Coronary artery (tissue), 2 donors: ENCODE measurements at regions not wholly inside any gene's neighbourhood (a gene's known extent, or its start where the extent isn't known, plus 50 kb on each side); places are given as distances from the start of the nearest gene placed in this dataset.

Experiments
- DNase-seq: peaks from one replicate; pipeline ENCODE4 v3.0.0-alpha.2; 2017; ENCODE audit warnings: low spot score
- H3K27ac ChIP-seq, 2 donors: fragments of 200-600 bp; sonication (generic); one replicate each; pipeline ENCODE4 v1.5.1; 2016 to 2019
- H3K4me3 ChIP-seq: fragments of 200-600 bp; sonication (generic); 2 replicates; pipeline ENCODE4 v1.5.1; 2016; ENCODE audit warnings: mild to moderate bottlenecking, moderate library complexity
- TF ChIP-seq, protein P1 (sequence below): fragments of 200-600 bp; sonication (generic); IDR thresholded peaks from one replicate; pipeline ENCODE4 v1.5.1; 2019; ENCODE audit warnings: antibody characterized with exemption

GRCh38 chr3:30495172-30496065 lies 111.0 kb upstream of the TGFBR2 start:
- Histone ChIP-seq H3K27ac (peak overlapping the region; percentile 69 to 85), H3K4me3 (no peak overlapping the region)
- TF ChIP-seq, protein P1, sequence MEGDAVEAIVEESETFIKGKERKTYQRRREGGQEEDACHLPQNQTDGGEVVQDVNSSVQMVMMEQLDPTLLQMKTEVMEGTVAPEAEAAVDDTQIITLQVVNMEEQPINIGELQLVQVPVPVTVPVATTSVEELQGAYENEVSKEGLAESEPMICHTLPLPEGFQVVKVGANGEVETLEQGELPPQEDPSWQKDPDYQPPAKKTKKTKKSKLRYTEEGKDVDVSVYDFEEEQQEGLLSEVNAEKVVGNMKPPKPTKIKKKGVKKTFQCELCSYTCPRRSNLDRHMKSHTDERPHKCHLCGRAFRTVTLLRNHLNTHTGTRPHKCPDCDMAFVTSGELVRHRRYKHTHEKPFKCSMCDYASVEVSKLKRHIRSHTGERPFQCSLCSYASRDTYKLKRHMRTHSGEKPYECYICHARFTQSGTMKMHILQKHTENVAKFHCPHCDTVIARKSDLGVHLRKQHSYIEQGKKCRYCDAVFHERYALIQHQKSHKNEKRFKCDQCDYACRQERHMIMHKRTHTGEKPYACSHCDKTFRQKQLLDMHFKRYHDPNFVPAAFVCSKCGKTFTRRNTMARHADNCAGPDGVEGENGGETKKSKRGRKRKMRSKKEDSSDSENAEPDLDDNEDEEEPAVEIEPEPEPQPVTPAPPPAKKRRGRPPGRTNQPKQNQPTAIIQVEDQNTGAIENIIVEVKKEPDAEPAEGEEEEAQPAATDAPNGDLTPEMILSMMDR: no peak
- no peak for DNase-seq

- H3K27ac ChIP-seq: peak overlapping the region; percentile 69 to 85
- peak overlapping the region; percentile 18 for H3K4me3 ChIP-seq
- peak; percentile 79 for DNase-seq
- TF ChIP-seq, protein P1: no peak
These were observed 110.1 kb upstream of the TGFBR2 start for GRCh38 chr3:30496066-30496966.

DNA sequence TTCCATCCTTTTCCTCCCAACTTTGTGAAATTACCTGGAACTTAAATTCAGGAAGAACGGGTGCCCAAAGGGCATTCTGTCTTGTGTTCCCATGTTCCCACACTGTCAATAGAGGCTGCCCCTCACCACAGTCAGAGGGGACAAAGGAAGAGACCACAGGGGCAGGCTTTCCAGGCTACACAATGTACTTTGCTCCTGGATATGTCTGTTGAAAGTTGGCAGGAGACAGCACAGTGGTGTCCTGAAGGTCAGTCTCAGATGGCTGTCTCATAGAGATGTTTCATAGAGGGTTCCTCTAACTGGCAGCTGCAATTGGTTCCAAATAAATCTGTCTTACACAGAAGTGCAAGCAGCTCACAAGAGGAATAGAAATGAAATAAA lies 107.8 kb upstream of the TGFBR2 start:
- Histone ChIP-seq H3K4me3 (no peak overlapping the region), H3K27ac (peak overlapping the region; percentile 69 to 85)
- TF ChIP-seq, protein P1: no peak
- no peak for DNase-seq

- no peak overlapping the region for H3K27ac ChIP-seq
- DNase-seq: no peak
- TF ChIP-seq, protein P1: no peak
- no peak overlapping the region for H3K4me3 ChIP-seq
These were observed 105.6 kb upstream of the TGFBR2 start for GRCh38 chr3:30500666-30501399.

GRCh38 chr3:30501526-30501925 lies 104.9 kb upstream of the TGFBR2 start:
- H3K4me3 ChIP-seq: no peak overlapping the region
- TF ChIP-seq, protein P1: no peak
- H3K27ac ChIP-seq: no peak overlapping the region
- DNase-seq: no peak

GRCh38 chr3:30502051-30502741 lies 104.2 kb upstream of the TGFBR2 start:
- TF ChIP-seq, protein P1: no peak
- Histone ChIP-seq H3K4me3 (no peak overlapping the region), H3K27ac (no peak overlapping the region)
- DNase-seq: no peak
